Parathyroid adenoma (tissue), 2 donors: ENCODE measurements at regions not wholly inside any gene's neighbourhood (a gene's known extent, or its start where the extent isn't known, plus 50 kb on each side); places are given as distances from the start of the nearest gene placed in this dataset.

ENCODE experiments used
- H2AFZ ChIP-seq: fragments of 300-600 bp; sonication (generic); one replicate; pipeline ENCODE4 v1.7.0; 2017; ENCODE audit warnings: antibody characterized with exemption, mild to moderate bottlenecking
- H3K27ac ChIP-seq: fragments of 300-600 bp; sonication (generic); one replicate; pipeline ENCODE4 v1.7.0; 2017
- H3K27me3 ChIP-seq: fragments of 300-600 bp; sonication (generic); one replicate; pipeline ENCODE4 v1.7.0; 2017; ENCODE audit warnings: low read length; ENCODE audit not compliant: control insufficient read depth, insufficient read depth
- H3K36me3 ChIP-seq: fragments of 300-600 bp; sonication (generic); one replicate; pipeline ENCODE4 v1.7.0; 2017; ENCODE audit warnings: low read length; ENCODE audit not compliant: control insufficient read depth, insufficient read depth
- H3K4me1 ChIP-seq: fragments of 300-600 bp; sonication (generic); one replicate; pipeline ENCODE4 v1.7.0; 2017; ENCODE audit warnings: control low read depth
- H3K4me2 ChIP-seq: fragments of 300-600 bp; sonication (generic); one replicate; pipeline ENCODE4 v1.7.0; 2017; ENCODE audit warnings: low read length
- H3K4me3 ChIP-seq: fragments of 300-600 bp; sonication (generic); one replicate; pipeline ENCODE4 v1.7.0; 2017; ENCODE audit warnings: low read depth, low read length
- H3K79me2 ChIP-seq: fragments of 300-600 bp; sonication (generic); one replicate; pipeline ENCODE4 v1.7.0; 2017; ENCODE audit warnings: control low read depth
- H3K9ac ChIP-seq: fragments of 300-600 bp; sonication (generic); one replicate; pipeline ENCODE4 v1.7.0; 2017; ENCODE audit warnings: mild to moderate bottlenecking
- H3K9me3 ChIP-seq: fragments of 300-600 bp; sonication (generic); one replicate; pipeline ENCODE4 v1.7.0; 2017; ENCODE audit warnings: low read length; ENCODE audit not compliant: control insufficient read depth
- CTCF ChIP-seq: fragments of 300-600 bp; sonication (generic); IDR thresholded peaks from one replicate; pipeline ENCODE4 v1.7.0; 2017; ENCODE audit warnings: antibody characterized with exemption, mild to moderate bottlenecking
- donor health status: primary hyperparathyroidism.

- H3K4me3 ChIP-seq = no peak overlapping the region
- TF ChIP-seq CTCF = no peak
- H3K9ac ChIP-seq = no peak overlapping the region
- no peaks in the 10 kb centered on the region for H3K27me3 ChIP-seq
- no peaks in the 10 kb centered on the region for H3K9me3 ChIP-seq
- no peak overlapping the region for H3K27ac ChIP-seq
- H3K36me3 ChIP-seq = no peaks in the 10 kb centered on the region
- H3K4me2 ChIP-seq = no peak overlapping the region
- no peaks in the 10 kb centered on the region for H3K79me2 ChIP-seq
- no peak overlapping the region for H2AFZ ChIP-seq
- no peaks in the 10 kb centered on the region for H3K4me1 ChIP-seq
Observed at GRCh38 chr9:16143310-16143709, 590.5 kb downstream of the CCDC171 start.

GRCh38 chr9:16143947-16144890, 591.4 kb downstream of the CCDC171 start:
- no peaks in the 10 kb centered on the region for H3K79me2 ChIP-seq
- H3K9ac ChIP-seq = no peak overlapping the region
- H3K4me2 ChIP-seq = no peak overlapping the region
- no peaks in the 10 kb centered on the region for H3K36me3 ChIP-seq
- H3K4me1 ChIP-seq = no peaks in the 10 kb centered on the region
- H2AFZ ChIP-seq = no peak overlapping the region
- no peaks in the 10 kb centered on the region for H3K27me3 ChIP-seq
- no peak overlapping the region for H3K27ac ChIP-seq
- no peak for TF ChIP-seq CTCF
- no peaks in the 10 kb centered on the region for H3K9me3 ChIP-seq
- H3K4me3 ChIP-seq = no peak overlapping the region

GRCh38 chr9:16145196-16145950, 592.5 kb downstream of the CCDC171 start:
- Histone ChIP-seq H2AFZ (no peak overlapping the region), H3K4me1 (no peaks in the 10 kb centered on the region), H3K27ac (no peak overlapping the region), H3K9ac (no peak overlapping the region), H3K4me2 (no peak overlapping the region), H3K9me3 (no peaks in the 10 kb centered on the region), H3K79me2 (no peaks in the 10 kb centered on the region), H3K36me3 (no peaks in the 10 kb centered on the region), H3K27me3 (no peaks in the 10 kb centered on the region), H3K4me3 (no peak overlapping the region)
- TF ChIP-seq CTCF = no peak

- Histone ChIP-seq H2AFZ (no peak overlapping the region), H3K4me3 (no peak overlapping the region), H3K79me2 (no peaks in the 10 kb centered on the region), H3K9me3 (no peaks in the 10 kb centered on the region), H3K27ac (no peak overlapping the region), H3K4me2 (no peak overlapping the region), H3K9ac (no peak overlapping the region), H3K36me3 (no peaks in the 10 kb centered on the region), H3K4me1 (no peaks in the 10 kb centered on the region), H3K27me3 (no peaks in the 10 kb centered on the region)
- no peak for TF ChIP-seq CTCF
Observed at GRCh38 chr9:16147726-16148125, 594.9 kb downstream of the CCDC171 start.
